MM.1S (cell line): ENCODE measurements at regions not wholly inside any gene's neighbourhood (a gene's known extent, or its start where the extent isn't known, plus 50 kb on each side); places are given as distances from the start of the nearest gene placed in this dataset.

Experiments used
- DNase-seq: peaks from one replicate; pipeline ENCODE4 v3.0.0-alpha.2; 2015
- H2AFZ ChIP-seq: fragments of 300-600 bp; sonication (generic); 2 replicates; pipeline ENCODE4 v1.6.0; 2016; ENCODE audit warnings: antibody characterized with exemption, low read length
- H3F3A ChIP-seq: fragments of 300-600 bp; sonication (generic); 2 replicates; pipeline ENCODE4 v1.6.1; 2016; ENCODE audit warnings: mild to moderate bottlenecking, antibody characterized with exemption, low read length, moderate library complexity, mixed read lengths; ENCODE audit not compliant: insufficient read depth
- H3K27ac ChIP-seq: fragments of 300-600 bp; sonication (generic); 2 replicates; pipeline ENCODE4 v1.5.1; 2016; ENCODE audit warnings: mild to moderate bottlenecking, low read length
- H3K27me3 ChIP-seq: fragments of 300-600 bp; sonication (generic); replicated peaks from 2 replicates; pipeline ENCODE4 v1.6.0; 2016; ENCODE audit warnings: low read length; ENCODE audit not compliant: insufficient read depth
- H3K36me3 ChIP-seq: fragments of 300-600 bp; sonication (generic); replicated peaks from 2 replicates; pipeline ENCODE4 v1.6.1; 2016; ENCODE audit warnings: mild to moderate bottlenecking, low read length, mixed read lengths; ENCODE audit not compliant: insufficient read depth
- H3K4me1 ChIP-seq: fragments of 300-600 bp; sonication (generic); 2 replicates; pipeline ENCODE4 v1.6.1; 2016; ENCODE audit warnings: low read length, mixed read lengths
- H3K4me2 ChIP-seq: fragments of 300-600 bp; sonication (generic); 2 replicates; pipeline ENCODE4 v1.6.0; 2016; ENCODE audit warnings: low read depth, low read length
- H3K4me3 ChIP-seq: fragments of 300-600 bp; sonication (generic); 2 replicates; pipeline ENCODE4 v1.5.1; 2016; ENCODE audit warnings: low read length, mixed read lengths
- H3K79me2 ChIP-seq: fragments of 300-600 bp; sonication (generic); 2 replicates; pipeline ENCODE4 v1.6.1; 2016; ENCODE audit warnings: mixed run types, low read length, mixed read lengths
- H3K9ac ChIP-seq: fragments of 300-600 bp; sonication (generic); 2 replicates; pipeline ENCODE4 v1.6.1; 2016; ENCODE audit warnings: low read length, mixed read lengths
- H3K9me2 ChIP-seq: fragments of 300-600 bp; sonication (generic); replicated peaks from 2 replicates; pipeline ENCODE4 v1.6.1; 2016; ENCODE audit warnings: mild to moderate bottlenecking, low read length, mixed read lengths; ENCODE audit not compliant: insufficient read depth
- H3K9me3 ChIP-seq: fragments of 300-600 bp; sonication (generic); replicated peaks from 2 replicates; pipeline ENCODE4 v1.6.1; 2016; ENCODE audit warnings: mild to moderate bottlenecking, low read length, mixed read lengths; ENCODE audit not compliant: insufficient read depth
- H4K20me1 ChIP-seq: fragments of 300-600 bp; sonication (generic); 2 replicates; pipeline ENCODE4 v1.6.1; 2016; ENCODE audit warnings: mild to moderate bottlenecking, low read length, moderate library complexity, mixed read lengths; ENCODE audit not compliant: insufficient read depth
- EZH2 ChIP-seq: fragments of 300-600 bp; sonication (generic); optimal IDR thresholded peaks from 2 replicates; pipeline ENCODE3; 2017; ENCODE audit warnings: low read depth, mild to moderate bottlenecking, antibody characterized with exemption, low read length, mixed read lengths
- EZH2phosphoT487 ChIP-seq: fragments of 300-600 bp; sonication (generic); IDR thresholded peaks from 2 replicates; pipeline ENCODE4 v1.6.1; 2018; ENCODE audit warnings: antibody characterized with exemption, low read length
- TF ChIP-seq, protein P1 (sequence below): fragments of 300-600 bp; sonication (generic); IDR thresholded peaks from 2 replicates; pipeline ENCODE4 v1.5.1; 2016; ENCODE audit warnings: antibody characterized with exemption, low read length, mixed read lengths

DNA sequence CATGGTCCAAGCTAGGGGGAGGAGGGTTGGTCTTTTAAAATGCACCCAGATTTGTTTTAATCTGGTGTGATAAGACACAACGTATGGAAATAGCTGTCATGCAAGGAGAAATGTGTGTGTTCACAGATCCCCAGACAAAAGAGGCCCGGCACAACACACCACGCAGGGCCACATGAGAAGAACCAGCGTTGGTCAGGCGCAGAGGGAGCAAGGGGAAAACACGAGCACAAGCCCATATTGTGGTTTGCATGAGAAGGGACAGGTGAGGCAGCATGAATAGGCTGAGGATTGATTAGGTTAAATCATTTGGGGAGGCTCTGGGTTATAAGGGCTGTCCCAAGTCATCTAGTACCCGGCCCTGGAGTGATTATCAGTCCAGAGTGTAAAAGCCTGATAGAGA, 272.5 kb upstream of the NCKAP5 start:
- H3K27ac ChIP-seq = no peak overlapping the region
- H3K4me1 ChIP-seq = peaks cover 12% of the 10 kb centered on the region

DNA sequence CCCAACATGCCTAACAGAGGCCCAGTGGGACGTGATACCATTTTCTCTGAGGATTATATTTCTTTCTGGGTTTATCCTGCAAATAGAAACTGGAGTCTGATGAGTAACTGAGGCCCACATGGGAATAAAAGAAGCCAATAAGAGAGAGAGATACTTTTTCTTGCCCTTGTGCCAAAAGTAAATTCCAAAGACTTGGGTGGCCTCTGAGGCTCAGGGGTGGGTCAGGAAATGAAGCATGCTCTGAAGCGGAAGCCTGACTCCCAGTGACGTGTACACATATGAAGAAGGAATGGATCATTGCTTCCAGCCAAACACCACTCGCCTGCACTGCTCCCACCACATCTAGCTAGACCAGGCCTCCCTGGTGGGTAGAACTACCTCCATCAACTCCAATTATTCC, 273.6 kb upstream of the NCKAP5 start:
- no peak overlapping the region for H3K9ac ChIP-seq
- no peak overlapping the region for H3K4me2 ChIP-seq
- H3K36me3 ChIP-seq = no peaks in the 10 kb centered on the region

More for the DNA sequence above, 272.5 kb upstream of the NCKAP5 start:
- H4K20me1 ChIP-seq = no peaks in the 10 kb centered on the region
- H2AFZ ChIP-seq = no peak overlapping the region
- no peaks in the 10 kb centered on the region for H3K36me3 ChIP-seq
- H3K9ac ChIP-seq = no peak overlapping the region
- TF ChIP-seq EZH2phosphoT487 = no peak
- TF ChIP-seq, protein P1, sequence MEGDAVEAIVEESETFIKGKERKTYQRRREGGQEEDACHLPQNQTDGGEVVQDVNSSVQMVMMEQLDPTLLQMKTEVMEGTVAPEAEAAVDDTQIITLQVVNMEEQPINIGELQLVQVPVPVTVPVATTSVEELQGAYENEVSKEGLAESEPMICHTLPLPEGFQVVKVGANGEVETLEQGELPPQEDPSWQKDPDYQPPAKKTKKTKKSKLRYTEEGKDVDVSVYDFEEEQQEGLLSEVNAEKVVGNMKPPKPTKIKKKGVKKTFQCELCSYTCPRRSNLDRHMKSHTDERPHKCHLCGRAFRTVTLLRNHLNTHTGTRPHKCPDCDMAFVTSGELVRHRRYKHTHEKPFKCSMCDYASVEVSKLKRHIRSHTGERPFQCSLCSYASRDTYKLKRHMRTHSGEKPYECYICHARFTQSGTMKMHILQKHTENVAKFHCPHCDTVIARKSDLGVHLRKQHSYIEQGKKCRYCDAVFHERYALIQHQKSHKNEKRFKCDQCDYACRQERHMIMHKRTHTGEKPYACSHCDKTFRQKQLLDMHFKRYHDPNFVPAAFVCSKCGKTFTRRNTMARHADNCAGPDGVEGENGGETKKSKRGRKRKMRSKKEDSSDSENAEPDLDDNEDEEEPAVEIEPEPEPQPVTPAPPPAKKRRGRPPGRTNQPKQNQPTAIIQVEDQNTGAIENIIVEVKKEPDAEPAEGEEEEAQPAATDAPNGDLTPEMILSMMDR = no peak
- TF ChIP-seq EZH2 = no peak
- H3K27me3 ChIP-seq = no peaks in the 10 kb centered on the region
- no peaks in the 10 kb centered on the region for H3K79me2 ChIP-seq
- H3F3A ChIP-seq = no peaks in the 10 kb centered on the region
- no peaks in the 10 kb centered on the region for H3K9me3 ChIP-seq
- H3K9me2 ChIP-seq = no peaks in the 10 kb centered on the region
- H3K4me2 ChIP-seq = no peak overlapping the region
- no peak overlapping the region for H3K4me3 ChIP-seq
- DNase-seq = no peak

DNA sequence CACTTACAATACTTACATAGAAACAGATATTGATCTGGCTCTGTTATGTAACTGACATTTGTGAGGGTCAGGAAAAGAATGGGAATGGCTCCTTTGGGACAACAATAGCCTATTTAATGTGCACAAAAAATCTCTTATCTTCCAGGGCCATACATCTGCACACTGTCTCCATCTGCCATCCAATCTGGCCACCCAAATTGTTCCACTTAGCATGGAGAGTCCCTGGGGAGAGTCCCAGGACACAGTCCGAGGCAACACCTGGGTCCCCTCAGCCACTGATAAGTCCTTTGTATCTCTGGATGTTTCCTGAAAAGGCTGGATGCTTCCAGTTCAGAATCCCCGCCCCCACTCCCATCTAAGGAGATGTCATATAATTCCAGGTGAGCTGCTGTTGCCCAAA, 274.2 kb upstream of the NCKAP5 start:
- H3K9ac ChIP-seq = no peak overlapping the region
- H3K79me2 ChIP-seq = no peaks in the 10 kb centered on the region
- no peaks in the 10 kb centered on the region for H3F3A ChIP-seq
- H3K4me2 ChIP-seq = no peak overlapping the region
- no peaks in the 10 kb centered on the region for H3K36me3 ChIP-seq
- no peaks in the 10 kb centered on the region for H3K9me2 ChIP-seq
- no peak overlapping the region for H3K27ac ChIP-seq
- H2AFZ ChIP-seq = no peak overlapping the region
- TF ChIP-seq, protein P1 = no peak
- TF ChIP-seq EZH2phosphoT487 (no peak), EZH2 (no peak)
- no peak for DNase-seq
- no peak overlapping the region for H3K4me3 ChIP-seq
- no peaks in the 10 kb centered on the region for H3K4me1 ChIP-seq
- H3K27me3 ChIP-seq = no peaks in the 10 kb centered on the region
- H3K9me3 ChIP-seq = no peaks in the 10 kb centered on the region
- H4K20me1 ChIP-seq = no peaks in the 10 kb centered on the region

More for the DNA sequence above, 273.6 kb upstream of the NCKAP5 start:
- Histone ChIP-seq H3K79me2 (no peaks in the 10 kb centered on the region), H3F3A (no peaks in the 10 kb centered on the region), H3K9me2 (no peaks in the 10 kb centered on the region), H3K4me1 (peaks cover 3% of the 10 kb centered on the region; the same call in 1 of the 2 replicates), H3K4me3 (no peak overlapping the region), H2AFZ (no peak overlapping the region), H3K27ac (no peak overlapping the region), H3K27me3 (no peaks in the 10 kb centered on the region), H4K20me1 (no peaks in the 10 kb centered on the region), H3K9me3 (no peaks in the 10 kb centered on the region)
- no peak for DNase-seq
- TF ChIP-seq EZH2 = no peak
- TF ChIP-seq, protein P1 = no peak
- no peak for TF ChIP-seq EZH2phosphoT487
